Activated CD8-positive, alpha-beta T cell treated with anti-CD3 and anti-CD28 coated beads for 36 hours (primary cell): ENCODE measurements at regions not wholly inside any gene's neighbourhood (a gene's known extent, or its start where the extent isn't known, plus 50 kb on each side); places are given as distances from the start of the nearest gene placed in this dataset.

Source experiments
- ATAC-seq: fragments of 200-7000 bp; cut with Tn5 transposase; one replicate; pipeline ENCODE4 v1.10.0; 2021; ENCODE audit warnings: mild to moderate bottlenecking, moderate library complexity
- CTCF ChIA-PET: fragments of 350-600 bp; sonication (Branson Sonifier 250); formaldehyde crosslinking; loops from one replicate; lab custom pipeline; 2021; ENCODE audit warnings: antibody characterized with exemption; lab: Charles Lee
- POLR2A ChIA-PET: fragments of 350-600 bp; sonication (Branson Sonifier 250); formaldehyde crosslinking; loops from one replicate; lab custom pipeline; 2021; ENCODE audit warnings: antibody characterized with exemption; lab: Charles Lee
- DNase-seq: peaks from one replicate; pipeline ENCODE4 v3.0.0-alpha.2; 2020
- H3K27ac Mint-ChIP-seq: one replicate; pipeline ENCODE4 v1.8.0; 2021; ENCODE audit warnings: mild to moderate bottlenecking, mixed read lengths
- H3K27me3 Mint-ChIP-seq: one replicate; pipeline ENCODE4 v1.8.0; 2021; ENCODE audit warnings: mixed read lengths
- H3K36me3 Mint-ChIP-seq: one replicate; pipeline ENCODE4 v1.8.0; 2021; ENCODE audit warnings: low read depth, mixed read lengths
- H3K4me1 Mint-ChIP-seq: one replicate; pipeline ENCODE4 v1.8.0; 2021; ENCODE audit warnings: low read depth, mixed read lengths
- H3K4me3 Mint-ChIP-seq: one replicate; pipeline ENCODE4 v1.8.0; 2021; ENCODE audit warnings: mild to moderate bottlenecking, moderate library complexity, mixed read lengths
- H3K9me3 Mint-ChIP-seq: one replicate; pipeline ENCODE4 v1.8.0; 2021; ENCODE audit warnings: mixed read lengths
- CTCF ChIP-seq: fragments of 200-600 bp; IDR thresholded peaks from one replicate; pipeline ENCODE4 v1.8.0; 2022; ENCODE audit warnings: antibody characterized with exemption, mild to moderate bottlenecking
- intact Hi-C: fragments of 100-400 bp; cut with micrococcal nuclease; formaldehyde crosslinking; loops from one replicate; pipeline ENCODE4 v1.10.0; 2022

GRCh38 chr4:154977228-154977627 is 196.2 kb downstream of the RBM46 start:
- ChIA-PET POLR2A (interaction anchor here (0.5 kb wide), 1 partner anchor 564 kb away, joined by 4 read pairs; no protein-coding TSS in a partner anchor), CTCF (no interaction called here)
- Mint-ChIP-seq H3K9me3 (no peaks in the 10 kb centered on the region), H3K4me1 (no peaks in the 10 kb centered on the region), H3K27me3 (peaks cover 2% of the 10 kb centered on the region), H3K27ac (no peak overlapping the region), H3K4me3 (no peak overlapping the region), H3K36me3 (no peaks in the 10 kb centered on the region)
- DNase-seq, result no peak
- intact Hi-C loops, result no loop called here
- no peak for TF ChIP-seq CTCF
- no peak for ATAC-seq

DNA sequence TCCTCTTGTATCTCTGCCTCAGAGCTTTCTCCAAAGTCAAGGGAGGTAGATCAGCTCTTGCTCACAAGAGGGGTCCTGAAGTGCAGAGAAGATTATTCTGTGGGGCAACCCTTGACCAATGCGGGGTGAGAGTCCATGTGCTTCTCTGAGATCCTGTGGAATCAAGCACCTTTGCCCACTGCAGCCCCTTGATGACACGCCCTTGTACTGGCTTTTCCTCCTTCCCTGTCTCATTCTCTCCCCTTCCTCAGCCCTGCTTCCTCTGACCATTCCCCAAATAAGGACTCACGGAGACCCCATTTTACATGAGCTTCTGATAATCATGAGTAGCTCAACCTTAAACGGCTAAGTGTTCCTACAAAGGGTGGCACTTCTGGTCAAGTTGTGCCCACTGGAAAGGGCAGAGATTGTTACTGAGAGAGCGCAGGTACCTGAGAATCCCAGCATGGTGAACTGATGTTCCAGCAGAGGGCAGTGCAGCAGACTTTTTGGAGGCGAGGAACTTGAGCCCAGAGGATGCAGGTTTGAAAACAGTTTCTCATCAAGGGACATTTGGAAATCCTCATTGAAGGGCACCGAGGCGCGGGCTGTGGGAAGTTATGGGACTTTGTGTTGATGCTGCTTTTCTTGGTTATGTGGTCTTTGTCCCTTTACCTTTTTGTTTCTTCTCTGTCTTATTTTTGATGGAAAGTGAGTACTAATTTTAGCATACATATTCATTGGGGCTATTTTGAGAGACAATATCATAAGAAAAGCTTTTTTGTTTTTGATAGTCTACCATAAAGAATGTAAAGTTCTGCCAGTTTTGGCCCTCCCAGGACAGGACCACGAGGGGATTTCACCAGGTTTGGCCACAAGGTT is 201.3 kb downstream of the RBM46 start:
- Mint-ChIP-seq H3K4me1 (no peaks in the 10 kb centered on the region), H3K36me3 (no peaks in the 10 kb centered on the region), H3K27me3 (no peaks in the 10 kb centered on the region), H3K27ac (no peak overlapping the region), H3K9me3 (no peaks in the 10 kb centered on the region), H3K4me3 (no peak overlapping the region)
- peak; percentile 29 for TF ChIP-seq CTCF
- DNase-seq, result peak; percentile 65
- POLR2A ChIA-PET, result no interaction called here
- CTCF ChIA-PET, result interaction anchor here (0.6 to 1.3 kb wide), 4 partner anchors 10 to 356 kb away, joined by 3 to 4 read pairs (median 3); no protein-coding TSS in a partner anchor
- ATAC-seq, result no peak
- intact Hi-C loops, result no loop called here

- intact Hi-C loops, result no loop called here
- H3K27ac Mint-ChIP-seq, result no peak overlapping the region
- ATAC-seq (no peak), DNase-seq (no peak)
- no peaks in the 10 kb centered on the region for H3K27me3 Mint-ChIP-seq
- no peaks in the 10 kb centered on the region for H3K9me3 Mint-ChIP-seq
- H3K36me3 Mint-ChIP-seq, result no peaks in the 10 kb centered on the region
- ChIA-PET POLR2A (no interaction called here), CTCF (no interaction called here)
- no peaks in the 10 kb centered on the region for H3K4me1 Mint-ChIP-seq
- H3K4me3 Mint-ChIP-seq, result no peak overlapping the region
- TF ChIP-seq CTCF, result no peak
Measured at GRCh38 chr4:154983714-154984113, 202.6 kb downstream of the RBM46 start.

DNA sequence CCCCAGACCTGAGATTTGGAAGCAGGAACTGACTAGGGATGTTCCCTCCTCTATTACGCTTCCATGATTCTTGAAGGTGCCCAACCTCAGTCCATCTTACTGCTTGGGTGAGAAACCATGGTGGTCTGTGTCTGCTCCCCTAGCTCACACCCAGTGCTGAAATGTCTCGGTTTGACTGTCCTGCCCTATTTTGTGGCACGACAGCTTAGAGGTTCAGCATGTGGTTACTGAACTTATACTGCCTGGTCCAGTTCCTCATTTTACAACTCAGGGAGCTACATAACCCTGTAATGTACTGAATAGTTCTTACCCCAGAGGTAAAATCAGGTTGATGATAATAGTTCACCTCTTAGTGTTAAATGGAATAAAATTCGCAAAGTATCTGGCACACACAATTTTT is 203.1 kb downstream of the RBM46 start:
- Mint-ChIP-seq H3K27ac (no peak overlapping the region), H3K36me3 (no peaks in the 10 kb centered on the region), H3K27me3 (no peaks in the 10 kb centered on the region), H3K9me3 (no peaks in the 10 kb centered on the region), H3K4me3 (no peak overlapping the region), H3K4me1 (no peaks in the 10 kb centered on the region)
- DNase-seq (no peak), ATAC-seq (no peak)
- no peak for TF ChIP-seq CTCF
- intact Hi-C loops, result no loop called here
- POLR2A ChIA-PET, result no interaction called here
- CTCF ChIA-PET, result no interaction called here

GRCh38 chr4:154984616-154985015 is 203.5 kb downstream of the RBM46 start:
- Mint-ChIP-seq H3K36me3 (no peaks in the 10 kb centered on the region), H3K9me3 (no peaks in the 10 kb centered on the region), H3K27me3 (no peaks in the 10 kb centered on the region), H3K4me3 (no peak overlapping the region), H3K4me1 (no peaks in the 10 kb centered on the region), H3K27ac (no peak overlapping the region)
- POLR2A ChIA-PET, result no interaction called here
- no peak for TF ChIP-seq CTCF
- ATAC-seq (no peak), DNase-seq (no peak)
- intact Hi-C loops, result no loop called here
- CTCF ChIA-PET, result no interaction called here
